ENCODE measurements at regions not wholly inside any gene's neighbourhood (a gene's known extent, or its start where the extent isn't known, plus 50 kb on each side); places are given as distances from the start of the nearest gene placed in this dataset.

GRCh38 chr16:17654142-17654541 is 183.4 kb upstream of the XYLT1 start:
- DNase-seq (ENCODE audit: low spot score): no peak

- DNase-seq (ENCODE audit: low spot score): no peak
These were observed 177.4 kb upstream of the XYLT1 start for GRCh38 chr16:17647879-17648872.

DNA sequence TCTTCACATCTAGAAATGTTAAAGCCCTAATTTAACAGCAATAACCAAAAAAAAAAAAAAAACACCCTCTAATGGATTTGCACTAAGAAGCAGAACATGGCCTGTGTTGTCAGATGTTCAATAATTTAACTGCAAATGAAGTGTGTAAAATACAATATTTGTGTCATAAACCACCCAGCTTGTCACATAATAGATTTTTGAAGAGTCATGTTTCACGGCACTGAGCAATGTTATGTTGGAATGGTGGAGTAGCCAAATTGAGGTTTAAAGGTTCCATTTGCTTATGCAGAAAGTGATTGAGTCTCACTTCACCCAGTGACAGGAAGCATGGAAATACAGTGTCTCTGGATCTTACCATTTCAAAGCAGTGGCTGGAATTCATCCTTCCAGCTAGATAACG is 173.2 kb upstream of the XYLT1 start:
- DNase-seq (ENCODE audit: low spot score): no peak

DNA sequence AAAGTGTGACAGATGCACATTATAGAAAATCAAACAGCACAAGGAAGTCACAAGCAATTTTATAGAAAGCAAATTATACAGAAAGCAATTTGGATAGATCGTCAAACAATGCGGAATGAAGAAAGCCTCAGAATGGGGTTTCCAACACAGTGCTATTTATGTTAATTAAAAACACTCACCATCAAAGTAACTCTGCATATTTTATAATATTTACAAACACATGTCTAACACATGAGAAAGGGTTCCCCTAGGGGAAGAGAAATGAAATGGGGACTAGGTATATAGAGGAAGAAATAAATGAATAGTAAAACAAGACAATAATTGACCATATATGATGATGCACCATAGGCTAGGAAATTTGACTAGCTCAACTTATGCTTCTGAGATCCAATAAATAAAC is 171.2 kb upstream of the XYLT1 start:
- no peak for DNase-seq (ENCODE audit: low spot score)

GRCh38 chr16:17638134-17638533 is 167.4 kb upstream of the XYLT1 start:
- DNase-seq (ENCODE audit: low spot score): no peak

GRCh38 chr16:17635183-17635582 is 164.4 kb upstream of the XYLT1 start:
- no peak for DNase-seq (ENCODE audit: low spot score)

- DNase-seq (ENCODE audit: low spot score): no peak
These were observed 162.6 kb upstream of the XYLT1 start for GRCh38 chr16:17633181-17633951.

GRCh38 chr16:17632667-17633066 is 161.9 kb upstream of the XYLT1 start:
- DNase-seq (ENCODE audit: low spot score): no peak

- no peak for DNase-seq (ENCODE audit: low spot score)
These were observed 159.2 kb upstream of the XYLT1 start for GRCh38 chr16:17629936-17630335.

DNA sequence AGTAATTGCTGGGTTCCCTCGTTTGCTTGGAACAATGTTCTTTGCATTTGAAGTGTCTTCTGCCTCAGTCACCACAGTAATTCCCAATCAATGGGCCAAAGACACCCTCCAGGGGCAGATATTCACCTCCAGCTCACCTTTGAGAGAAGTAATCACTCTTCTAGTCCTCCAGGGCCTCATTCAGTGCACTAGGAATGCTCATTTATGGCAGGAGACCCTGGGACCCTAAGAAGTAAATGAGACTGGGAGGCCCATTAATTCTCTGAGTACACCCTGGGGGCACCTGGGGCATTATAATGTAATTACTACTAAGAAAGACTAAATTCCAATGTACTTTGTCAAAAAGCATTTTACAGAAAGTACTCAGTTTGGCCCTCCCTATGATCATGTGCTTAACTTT is 158.2 kb upstream of the XYLT1 start:
- no peak for DNase-seq (ENCODE audit: low spot score)

GRCh38 chr16:17622366-17622765 is 151.6 kb upstream of the XYLT1 start:
- no peak for DNase-seq (ENCODE audit: low spot score)

DNA sequence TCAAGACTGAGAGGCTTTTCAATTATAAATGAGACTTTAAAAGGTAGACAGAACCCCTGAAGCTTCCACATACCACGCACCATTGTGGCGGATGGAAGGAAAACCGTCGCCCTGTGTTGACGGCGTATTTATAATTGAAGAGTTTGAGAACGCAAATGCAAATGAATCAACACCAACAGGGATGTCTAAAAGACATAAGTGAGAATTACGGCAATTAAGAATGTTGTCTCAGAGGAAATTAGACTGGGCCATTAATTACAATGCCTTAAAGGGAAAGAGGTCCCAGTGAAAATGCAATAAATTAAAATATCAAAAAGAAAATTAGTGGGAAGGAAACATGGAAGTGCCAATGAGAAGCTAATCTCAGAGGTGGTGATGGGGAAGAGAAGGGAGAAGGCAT is 148.5 kb upstream of the XYLT1 start:
- DNase-seq (ENCODE audit: low spot score): no peak

- no peak for DNase-seq (ENCODE audit: low spot score)
These were observed 146.3 kb upstream of the XYLT1 start for GRCh38 chr16:17617021-17617552.

- DNase-seq (ENCODE audit: low spot score): no peak
These were observed 141.6 kb upstream of the XYLT1 start for GRCh38 chr16:17612336-17612735.

GRCh38 chr16:17607609-17608008 is 136.8 kb upstream of the XYLT1 start:
- no peak for DNase-seq (ENCODE audit: low spot score)

- DNase-seq (ENCODE audit: low spot score): no peak
These were observed 136.3 kb upstream of the XYLT1 start for GRCh38 chr16:17607075-17607509.

DNA sequence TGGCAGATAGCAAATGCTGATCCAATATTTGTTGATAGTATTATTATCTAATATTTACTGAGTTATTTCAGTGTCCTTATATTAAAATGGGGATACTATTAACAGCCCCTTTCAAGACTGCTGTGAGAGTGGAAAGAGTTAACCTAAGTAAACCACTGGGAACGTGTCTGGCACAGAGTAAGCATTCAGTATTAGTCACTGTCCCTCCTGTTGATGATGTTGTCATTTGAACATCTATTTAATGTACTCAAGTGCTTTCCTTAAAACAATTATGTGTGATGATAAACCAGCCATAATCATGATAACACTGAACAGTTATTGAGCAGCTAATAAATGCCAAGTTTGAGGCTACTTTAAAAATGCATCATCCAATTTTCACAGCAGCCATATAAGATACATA is 135.7 kb upstream of the XYLT1 start:
- no peak for DNase-seq (ENCODE audit: low spot score)

GRCh38 chr16:17605784-17606183 is 135.0 kb upstream of the XYLT1 start:
- no peak for DNase-seq (ENCODE audit: low spot score)

DNA sequence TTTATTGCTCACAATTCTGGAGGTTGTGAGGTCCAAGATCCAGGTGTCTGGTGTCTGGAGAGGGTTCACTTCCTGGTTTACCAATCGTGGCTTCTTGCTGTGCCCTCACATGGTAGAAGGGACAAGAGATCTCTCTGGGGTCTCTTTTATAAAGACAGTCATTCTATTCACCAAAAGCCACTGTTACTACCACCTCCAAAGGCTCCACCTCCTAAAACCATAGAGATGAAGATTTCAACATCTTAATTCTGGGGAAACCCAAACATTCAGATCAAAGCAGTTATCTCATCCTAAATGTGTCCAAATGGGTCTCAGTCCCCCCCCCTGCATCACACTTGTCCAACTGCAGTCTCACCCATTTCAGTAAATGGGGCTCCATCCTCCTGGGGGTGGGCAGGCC is 132.9 kb upstream of the XYLT1 start:
- no peak for DNase-seq (ENCODE audit: low spot score)

DNA sequence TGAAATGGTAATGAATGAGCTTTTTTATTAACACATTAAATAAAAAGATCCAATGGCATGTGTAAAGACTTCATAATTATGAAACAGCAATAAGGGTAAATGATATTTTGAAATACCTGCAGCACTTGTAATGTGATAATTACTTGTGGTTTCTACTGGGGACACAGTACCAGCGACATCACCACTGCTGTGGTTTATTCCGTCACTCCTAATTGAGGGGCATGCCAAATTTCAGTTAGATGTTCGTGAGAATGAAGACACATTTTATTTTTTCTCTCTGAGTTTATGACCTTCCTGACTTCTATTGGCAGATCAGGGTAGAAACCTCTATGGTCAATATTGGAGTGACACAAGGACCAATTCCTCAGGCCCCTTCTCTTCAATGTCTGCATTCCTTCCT is 131.9 kb upstream of the XYLT1 start:
- no peak for DNase-seq (ENCODE audit: low spot score)

- DNase-seq (ENCODE audit: low spot score): no peak
These were observed 128.2 kb upstream of the XYLT1 start for GRCh38 chr16:17598968-17599367.

- no peak for DNase-seq (ENCODE audit: low spot score)
These were observed 121.1 kb upstream of the XYLT1 start for GRCh38 chr16:17591655-17592405.

Measured in COLO829 (cell line).